ENCODE measurements at regions not wholly inside any gene's neighbourhood (a gene's known extent, or its start where the extent isn't known, plus 50 kb on each side); places are given as distances from the start of the nearest gene placed in this dataset.
A peak's percentile ranks its signal among the peaks of the same experiment; 100 is the strongest.

- no peak for DNase-seq
Observed at GRCh38 chr6:14187406-14187805, 69.8 kb downstream of the CD83 start.

- no peak for DNase-seq
Observed at GRCh38 chr6:14189074-14189473, 71.5 kb downstream of the CD83 start.

- no peak for DNase-seq
Observed at GRCh38 chr6:14190191-14190928, 72.8 kb downstream of the CD83 start.

- no peak for DNase-seq
Observed at GRCh38 chr6:14190929-14191224, 73.3 kb downstream of the CD83 start.

GRCh38 chr6:14191761-14192160 is 74.2 kb downstream of the CD83 start:
- no peak for DNase-seq

GRCh38 chr6:14192216-14192788 is 74.7 kb downstream of the CD83 start:
- DNase-seq, result no peak

- DNase-seq, result no peak
Observed at GRCh38 chr6:14193524-14193923, 76.0 kb downstream of the CD83 start.

GRCh38 chr6:14194483-14194882 is 76.9 kb downstream of the CD83 start:
- no peak for DNase-seq

- no peak for DNase-seq
Observed at GRCh38 chr6:14194976-14195375, 77.4 kb downstream of the CD83 start.

GRCh38 chr6:14196026-14196425 is 78.5 kb downstream of the CD83 start:
- no peak for DNase-seq

GRCh38 chr6:14197118-14197517 is 79.5 kb downstream of the CD83 start:
- no peak for DNase-seq

- no peak for DNase-seq
Observed at GRCh38 chr6:14200047-14200446, 82.5 kb downstream of the CD83 start.

GRCh38 chr6:14202947-14203346 is 85.4 kb downstream of the CD83 start:
- no peak for DNase-seq

GRCh38 chr6:14206391-14206790 is 88.8 kb downstream of the CD83 start:
- no peak for DNase-seq

GRCh38 chr6:14207448-14207847 is 89.9 kb downstream of the CD83 start:
- DNase-seq, result no peak

GRCh38 chr6:14209000-14209399 is 91.4 kb downstream of the CD83 start:
- no peak for DNase-seq

- DNase-seq, result peak; percentile 70
Observed at GRCh38 chr6:14210077-14210476, 92.5 kb downstream of the CD83 start.

- peak; percentile 91 for DNase-seq
Observed at GRCh38 chr6:14210663-14211561, 93.3 kb downstream of the CD83 start.

GRCh38 chr6:14211562-14211942 is 94.0 kb downstream of the CD83 start:
- peak; percentile 85 for DNase-seq

- no peak for DNase-seq
Observed at GRCh38 chr6:14212020-14212419, 94.4 kb downstream of the CD83 start.

- DNase-seq, result no peak
Observed at GRCh38 chr6:14212632-14213031, 95.1 kb downstream of the CD83 start.

- no peak for DNase-seq
Observed at GRCh38 chr6:14216946-14217684, 99.5 kb downstream of the CD83 start.

All from NCI-H2171 treated with DMSO at 0.1 percent for 48 hours (cell line).